ENCODE measurements at regions not wholly inside any gene's neighbourhood (a gene's known extent, or its start where the extent isn't known, plus 50 kb on each side); places are given as distances from the start of the nearest gene placed in this dataset.

GRCh38 chr13:50452028-50452427 is 391.5 kb downstream of the DLEU7 start:
- ATAC-seq (ENCODE audit: low FRiP score), result no peak
- WGBS, 2 donors, result 86 to 90% methylated on average over 1 of the region's 1 CpG
- intact Hi-C loops (cut with DNase I), result no loop called here
- Histone ChIP-seq H3K4me3 (ENCODE audit: low read length in 2 of 2) (no peak overlapping the region), H3K36me3 (ENCODE audit: control insufficient read depth in 1 of 2, insufficient read depth in 2 of 2, low read length in 1 of 2) (no peaks in the 10 kb centered on the region), H3K4me1 (ENCODE audit: control insufficient read depth in 1 of 2, insufficient read depth in 2 of 2, low read length in 2 of 2) (peaks cover 0 to 1% of the 10 kb centered on the region in 2 donors), H3K9me3 (ENCODE audit: control insufficient read depth, low read length) (no peaks in the 10 kb centered on the region), H3K27me3 (ENCODE audit: control insufficient read depth in 1 of 2, insufficient read depth in 2 of 2, low read length in 1 of 2) (no peaks in the 10 kb centered on the region), H3K27ac (ENCODE audit: low read depth in 1 of 2, low read length in 2 of 2) (no peak overlapping the region)
- no peak for DNase-seq

GRCh38 chr13:50452756-50453155 is 390.7 kb downstream of the DLEU7 start:
- no peak for ATAC-seq (ENCODE audit: low FRiP score)
- peak overlapping the region in 1 of 2 donors; percentile 58 for H3K27ac ChIP-seq (ENCODE audit: low read depth in 1 of 2, low read length in 2 of 2)
- H3K4me1 ChIP-seq (ENCODE audit: control insufficient read depth in 1 of 2, insufficient read depth in 2 of 2, low read length in 2 of 2), result peaks cover 0 to 1% of the 10 kb centered on the region in 2 donors
- no peak overlapping the region for H3K4me3 ChIP-seq (ENCODE audit: low read length in 2 of 2)
- H3K9me3 ChIP-seq (ENCODE audit: control insufficient read depth, low read length), result no peaks in the 10 kb centered on the region
- H3K36me3 ChIP-seq (ENCODE audit: control insufficient read depth in 1 of 2, insufficient read depth in 2 of 2, low read length in 1 of 2), result no peaks in the 10 kb centered on the region
- intact Hi-C loops (cut with DNase I), result no loop called here
- no peak for DNase-seq
- 20 to 33% methylated on average over 2 of the region's 2 CpGs for WGBS, 2 donors
- no peaks in the 10 kb centered on the region for H3K27me3 ChIP-seq (ENCODE audit: control insufficient read depth in 1 of 2, insufficient read depth in 2 of 2, low read length in 1 of 2)

GRCh38 chr13:50453188-50453587 is 390.3 kb downstream of the DLEU7 start:
- intact Hi-C loops (cut with DNase I), result no loop called here
- no peak for DNase-seq
- Histone ChIP-seq H3K9me3 (ENCODE audit: control insufficient read depth, low read length) (no peaks in the 10 kb centered on the region), H3K4me1 (ENCODE audit: control insufficient read depth in 1 of 2, insufficient read depth in 2 of 2, low read length in 2 of 2) (peaks cover 0 to 1% of the 10 kb centered on the region in 2 donors), H3K4me3 (ENCODE audit: low read length in 2 of 2) (no peak overlapping the region), H3K27ac (ENCODE audit: low read depth in 1 of 2, low read length in 2 of 2) (no peak overlapping the region), H3K36me3 (ENCODE audit: control insufficient read depth in 1 of 2, insufficient read depth in 2 of 2, low read length in 1 of 2) (no peaks in the 10 kb centered on the region), H3K27me3 (ENCODE audit: control insufficient read depth in 1 of 2, insufficient read depth in 2 of 2, low read length in 1 of 2) (no peaks in the 10 kb centered on the region)
- no peak for ATAC-seq (ENCODE audit: low FRiP score)
- WGBS, 2 donors, result 1 to 5% methylated on average over 3 of the region's 3 CpGs

- ATAC-seq (ENCODE audit: low FRiP score), result no peak
- 5 to 11% methylated on average over 3 of the region's 3 CpGs for WGBS, 2 donors
Observed at GRCh38 chr13:50456111-50456510, 387.4 kb downstream of the DLEU7 start.

GRCh38 chr13:50457415-50458393 is 385.8 kb downstream of the DLEU7 start:
- 91 to 94% methylated on average over 5 of the region's 5 CpGs for WGBS, 2 donors

More at GRCh38 chr13:50456111-50456510, 387.4 kb downstream of the DLEU7 start:
- Histone ChIP-seq H3K4me3 (ENCODE audit: low read length in 2 of 2) (no peak overlapping the region), H3K27me3 (ENCODE audit: control insufficient read depth in 1 of 2, insufficient read depth in 2 of 2, low read length in 1 of 2) (no peaks in the 10 kb centered on the region), H3K9me3 (ENCODE audit: control insufficient read depth, low read length) (no peaks in the 10 kb centered on the region), H3K4me1 (ENCODE audit: control insufficient read depth in 1 of 2, insufficient read depth in 2 of 2, low read length in 2 of 2) (peaks cover 0 to 1% of the 10 kb centered on the region in 2 donors), H3K27ac (ENCODE audit: low read depth in 1 of 2, low read length in 2 of 2) (no peak overlapping the region), H3K36me3 (ENCODE audit: control insufficient read depth in 1 of 2, insufficient read depth in 2 of 2, low read length in 1 of 2) (no peaks in the 10 kb centered on the region)
- intact Hi-C loops (cut with DNase I), result no loop called here
- no peak for DNase-seq

GRCh38 chr13:50459046-50459445 is 384.4 kb downstream of the DLEU7 start:
- H3K4me1 ChIP-seq (ENCODE audit: control insufficient read depth in 1 of 2, insufficient read depth in 2 of 2, low read length in 2 of 2), result peaks cover 0 to 1% of the 10 kb centered on the region in 2 donors
- H3K27me3 ChIP-seq (ENCODE audit: control insufficient read depth in 1 of 2, insufficient read depth in 2 of 2, low read length in 1 of 2), result no peaks in the 10 kb centered on the region
- intact Hi-C loops (cut with DNase I), result no loop called here
- no peaks in the 10 kb centered on the region for H3K36me3 ChIP-seq (ENCODE audit: control insufficient read depth in 1 of 2, insufficient read depth in 2 of 2, low read length in 1 of 2)
- no peak overlapping the region for H3K4me3 ChIP-seq (ENCODE audit: low read length in 2 of 2)
- DNase-seq (no peak), ATAC-seq (ENCODE audit: low FRiP score) (no peak)
- WGBS, 2 donors, result 94 to 95% methylated on average over 2 of the region's 2 CpGs
- H3K9me3 ChIP-seq (ENCODE audit: control insufficient read depth, low read length), result no peaks in the 10 kb centered on the region
- H3K27ac ChIP-seq (ENCODE audit: low read depth in 1 of 2, low read length in 2 of 2), result no peak overlapping the region

More at GRCh38 chr13:50457415-50458393, 385.8 kb downstream of the DLEU7 start:
- intact Hi-C loops (cut with DNase I), result no loop called here
- Histone ChIP-seq H3K27me3 (ENCODE audit: control insufficient read depth in 1 of 2, insufficient read depth in 2 of 2, low read length in 1 of 2) (no peaks in the 10 kb centered on the region), H3K27ac (ENCODE audit: low read depth in 1 of 2, low read length in 2 of 2) (no peak overlapping the region), H3K4me3 (ENCODE audit: low read length in 2 of 2) (no peak overlapping the region), H3K9me3 (ENCODE audit: control insufficient read depth, low read length) (no peaks in the 10 kb centered on the region), H3K36me3 (ENCODE audit: control insufficient read depth in 1 of 2, insufficient read depth in 2 of 2, low read length in 1 of 2) (no peaks in the 10 kb centered on the region), H3K4me1 (ENCODE audit: control insufficient read depth in 1 of 2, insufficient read depth in 2 of 2, low read length in 2 of 2) (peaks cover 0 to 1% of the 10 kb centered on the region in 2 donors)
- ATAC-seq (ENCODE audit: low FRiP score), result no peak
- no peak for DNase-seq

GRCh38 chr13:50459658-50460057 is 383.8 kb downstream of the DLEU7 start:
- H3K36me3 ChIP-seq (ENCODE audit: control insufficient read depth in 1 of 2, insufficient read depth in 2 of 2, low read length in 1 of 2), result no peaks in the 10 kb centered on the region
- no peak overlapping the region for H3K4me3 ChIP-seq (ENCODE audit: low read length in 2 of 2)
- no peak for DNase-seq
- H3K27ac ChIP-seq (ENCODE audit: low read depth in 1 of 2, low read length in 2 of 2), result no peak overlapping the region
- no peak for ATAC-seq (ENCODE audit: low FRiP score)
- no peaks in the 10 kb centered on the region for H3K9me3 ChIP-seq (ENCODE audit: control insufficient read depth, low read length)
- intact Hi-C loops (cut with DNase I), result no loop called here
- no peaks in the 10 kb centered on the region for H3K27me3 ChIP-seq (ENCODE audit: control insufficient read depth in 1 of 2, insufficient read depth in 2 of 2, low read length in 1 of 2)
- peaks cover 0 to 1% of the 10 kb centered on the region in 2 donors for H3K4me1 ChIP-seq (ENCODE audit: control insufficient read depth in 1 of 2, insufficient read depth in 2 of 2, low read length in 2 of 2)

- Histone ChIP-seq H3K9me3 (ENCODE audit: control insufficient read depth, low read length) (no peaks in the 10 kb centered on the region), H3K27me3 (ENCODE audit: control insufficient read depth in 1 of 2, insufficient read depth in 2 of 2, low read length in 1 of 2) (no peaks in the 10 kb centered on the region), H3K36me3 (ENCODE audit: control insufficient read depth in 1 of 2, insufficient read depth in 2 of 2, low read length in 1 of 2) (no peaks in the 10 kb centered on the region), H3K4me1 (ENCODE audit: control insufficient read depth in 1 of 2, insufficient read depth in 2 of 2, low read length in 2 of 2) (peaks cover 0 to 1% of the 10 kb centered on the region in 2 donors), H3K4me3 (ENCODE audit: low read length in 2 of 2) (no peak overlapping the region), H3K27ac (ENCODE audit: low read depth in 1 of 2, low read length in 2 of 2) (no peak overlapping the region)
- intact Hi-C loops (cut with DNase I), result no loop called here
- 87% methylated on average over 1 of the region's 1 CpG for WGBS, 2 donors
- no peak for ATAC-seq (ENCODE audit: low FRiP score)
- no peak for DNase-seq
Observed at GRCh38 chr13:50460358-50460757, 383.1 kb downstream of the DLEU7 start.

GRCh38 chr13:50461189-50461588 is 382.3 kb downstream of the DLEU7 start:
- Histone ChIP-seq H3K36me3 (ENCODE audit: control insufficient read depth in 1 of 2, insufficient read depth in 2 of 2, low read length in 1 of 2) (no peaks in the 10 kb centered on the region), H3K27ac (ENCODE audit: low read depth in 1 of 2, low read length in 2 of 2) (no peak overlapping the region), H3K27me3 (ENCODE audit: control insufficient read depth in 1 of 2, insufficient read depth in 2 of 2, low read length in 1 of 2) (no peaks in the 10 kb centered on the region), H3K4me3 (ENCODE audit: low read length in 2 of 2) (no peak overlapping the region), H3K4me1 (ENCODE audit: control insufficient read depth in 1 of 2, insufficient read depth in 2 of 2, low read length in 2 of 2) (peaks cover 0 to 1% of the 10 kb centered on the region in 2 donors), H3K9me3 (ENCODE audit: control insufficient read depth, low read length) (peaks cover 1% of the 10 kb centered on the region)
- ATAC-seq (ENCODE audit: low FRiP score) (no peak), DNase-seq (no peak)
- intact Hi-C loops (cut with DNase I), result no loop called here
- WGBS, 2 donors, result 84 to 91% methylated on average over 3 of the region's 3 CpGs
